ENCODE measurements at regions not wholly inside any gene's neighbourhood (a gene's known extent, or its start where the extent isn't known, plus 50 kb on each side); places are given as distances from the start of the nearest gene placed in this dataset.

DNA sequence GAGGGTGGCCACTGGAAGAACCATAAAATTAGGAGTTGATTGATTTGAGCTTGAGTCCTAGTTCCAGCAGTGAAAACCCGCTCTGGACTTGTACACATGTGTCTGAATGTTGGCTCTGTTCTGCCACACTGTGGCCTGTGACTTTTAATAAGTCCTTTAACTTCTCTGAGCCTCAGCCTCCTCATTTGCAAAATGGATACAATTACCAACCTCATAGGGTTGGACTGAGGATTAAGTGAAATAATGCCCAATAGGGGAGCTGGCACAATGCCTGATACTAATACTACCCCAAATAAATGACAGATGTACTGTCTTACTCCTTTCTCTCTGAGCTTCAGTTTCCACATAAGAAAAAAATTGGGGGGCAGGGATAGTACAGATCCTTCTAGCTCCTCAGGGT lies 92.6 kb upstream of the RIPOR2 start:
- TF ChIP-seq EP300 (IDR thresholded peaks at IDR 0.05; ENCODE audit: borderline replicate concordance) (no peak), TCF12 (IDR thresholded peaks at IDR 0.05; ENCODE audit: low read depth) (no peak), RAD21 (IDR thresholded peaks at IDR 0.05; ENCODE audit: low read depth) (no peak), USF1 (IDR thresholded peaks at IDR 0.05) (no peak), CEBPB (IDR thresholded peaks at IDR 0.05) (no peak), MAX (IDR thresholded peaks at IDR 0.05) (no peak), FOXM1 (IDR thresholded peaks at IDR 0.05; ENCODE audit: borderline replicate concordance, low read depth) (no peak)
- TF ChIP-seq, protein P1, sequence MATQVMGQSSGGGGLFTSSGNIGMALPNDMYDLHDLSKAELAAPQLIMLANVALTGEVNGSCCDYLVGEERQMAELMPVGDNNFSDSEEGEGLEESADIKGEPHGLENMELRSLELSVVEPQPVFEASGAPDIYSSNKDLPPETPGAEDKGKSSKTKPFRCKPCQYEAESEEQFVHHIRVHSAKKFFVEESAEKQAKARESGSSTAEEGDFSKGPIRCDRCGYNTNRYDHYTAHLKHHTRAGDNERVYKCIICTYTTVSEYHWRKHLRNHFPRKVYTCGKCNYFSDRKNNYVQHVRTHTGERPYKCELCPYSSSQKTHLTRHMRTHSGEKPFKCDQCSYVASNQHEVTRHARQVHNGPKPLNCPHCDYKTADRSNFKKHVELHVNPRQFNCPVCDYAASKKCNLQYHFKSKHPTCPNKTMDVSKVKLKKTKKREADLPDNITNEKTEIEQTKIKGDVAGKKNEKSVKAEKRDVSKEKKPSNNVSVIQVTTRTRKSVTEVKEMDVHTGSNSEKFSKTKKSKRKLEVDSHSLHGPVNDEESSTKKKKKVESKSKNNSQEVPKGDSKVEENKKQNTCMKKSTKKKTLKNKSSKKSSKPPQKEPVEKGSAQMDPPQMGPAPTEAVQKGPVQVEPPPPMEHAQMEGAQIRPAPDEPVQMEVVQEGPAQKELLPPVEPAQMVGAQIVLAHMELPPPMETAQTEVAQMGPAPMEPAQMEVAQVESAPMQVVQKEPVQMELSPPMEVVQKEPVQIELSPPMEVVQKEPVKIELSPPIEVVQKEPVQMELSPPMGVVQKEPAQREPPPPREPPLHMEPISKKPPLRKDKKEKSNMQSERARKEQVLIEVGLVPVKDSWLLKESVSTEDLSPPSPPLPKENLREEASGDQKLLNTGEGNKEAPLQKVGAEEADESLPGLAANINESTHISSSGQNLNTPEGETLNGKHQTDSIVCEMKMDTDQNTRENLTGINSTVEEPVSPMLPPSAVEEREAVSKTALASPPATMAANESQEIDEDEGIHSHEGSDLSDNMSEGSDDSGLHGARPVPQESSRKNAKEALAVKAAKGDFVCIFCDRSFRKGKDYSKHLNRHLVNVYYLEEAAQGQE (IDR thresholded peaks at IDR 0.05; ENCODE audit: low read depth): no peak

DNA sequence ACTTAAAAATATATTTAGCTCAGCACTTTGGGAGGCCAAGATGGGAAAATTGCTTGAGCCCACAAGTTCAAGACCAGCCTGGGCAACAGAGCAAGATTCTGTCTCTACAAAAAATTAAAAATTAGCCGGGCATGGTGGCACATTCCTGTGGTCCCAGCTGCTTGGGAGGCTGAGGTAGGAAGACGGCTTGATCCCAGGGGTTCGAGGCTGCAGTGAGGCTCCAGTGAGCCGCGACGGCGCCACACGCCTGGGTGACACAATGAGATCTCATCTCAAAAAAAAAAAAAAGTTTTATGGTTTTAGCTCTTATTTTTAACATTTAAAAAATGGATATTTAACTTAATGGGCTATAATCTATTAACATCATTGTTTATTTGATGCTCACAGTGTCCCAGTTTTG lies 97.2 kb upstream of the RIPOR2 start:
- no peak for TF ChIP-seq ZBTB7A (IDR thresholded peaks at IDR 0.05; ENCODE audit: low read depth)
- no peak for TF ChIP-seq USF1 (IDR thresholded peaks at IDR 0.05)
- no peak for TF ChIP-seq FOXM1 (IDR thresholded peaks at IDR 0.05; ENCODE audit: borderline replicate concordance, low read depth)
- no peak for TF ChIP-seq CEBPB (IDR thresholded peaks at IDR 0.05)
- TF ChIP-seq, protein P1 (IDR thresholded peaks at IDR 0.05; ENCODE audit: low read depth): no peak
- no peak for TF ChIP-seq NFIC (IDR thresholded peaks at IDR 0.05)
- no peak for TF ChIP-seq RAD21 (IDR thresholded peaks at IDR 0.05; ENCODE audit: low read depth)
- TF ChIP-seq TAF1 (IDR thresholded peaks at IDR 0.05; ENCODE audit: low read depth): no peak
- no peak for TF ChIP-seq EP300 (IDR thresholded peaks at IDR 0.05; ENCODE audit: borderline replicate concordance)
- no peak for TF ChIP-seq MAX (IDR thresholded peaks at IDR 0.05)
- TF ChIP-seq CREB1 (IDR thresholded peaks at IDR 0.05; ENCODE audit: low read depth): no peak
- no peak for TF ChIP-seq YY1 (IDR thresholded peaks at IDR 0.05; ENCODE audit: low read depth)

- TF ChIP-seq TEAD4 (IDR thresholded peaks at IDR 0.05) (no peak), CREB1 (IDR thresholded peaks at IDR 0.05; ENCODE audit: low read depth) (no peak), TCF12 (IDR thresholded peaks at IDR 0.05; ENCODE audit: low read depth) (no peak), NFIC (IDR thresholded peaks at IDR 0.05) (no peak)
Measured at GRCh38 chr6:25034431-25034921, 98.7 kb upstream of the RIPOR2 start.

GRCh38 chr6:25035174-25035511 lies 99.4 kb upstream of the RIPOR2 start:
- no peak for TF ChIP-seq EP300 (IDR thresholded peaks at IDR 0.05; ENCODE audit: borderline replicate concordance)

- TF ChIP-seq TCF12 (IDR thresholded peaks at IDR 0.05; ENCODE audit: low read depth) (no peak), EGR1 (IDR thresholded peaks at IDR 0.05) (no peak), CREB1 (IDR thresholded peaks at IDR 0.05; ENCODE audit: low read depth) (no peak), EP300 (IDR thresholded peaks at IDR 0.05; ENCODE audit: borderline replicate concordance) (no peak), ZBTB7A (IDR thresholded peaks at IDR 0.05; ENCODE audit: low read depth) (no peak), TEAD4 (IDR thresholded peaks at IDR 0.05) (no peak), FOXM1 (IDR thresholded peaks at IDR 0.05; ENCODE audit: borderline replicate concordance, low read depth) (no peak), RAD21 (IDR thresholded peaks at IDR 0.05; ENCODE audit: low read depth) (no peak), MAX (IDR thresholded peaks at IDR 0.05) (no peak), TAF1 (IDR thresholded peaks at IDR 0.05; ENCODE audit: low read depth) (no peak), CEBPB (IDR thresholded peaks at IDR 0.05) (no peak), NFIC (IDR thresholded peaks at IDR 0.05) (no peak), USF1 (IDR thresholded peaks at IDR 0.05) (no peak), YY1 (IDR thresholded peaks at IDR 0.05; ENCODE audit: low read depth) (no peak)
- TF ChIP-seq, protein P1 (IDR thresholded peaks at IDR 0.05; ENCODE audit: low read depth): no peak
Measured at GRCh38 chr6:25035512-25036435, 100.0 kb upstream of the RIPOR2 start.
